Dedifferentiated amniotic fluid mesenchymal stem cell (primary cell): ENCODE measurements at regions not wholly inside any gene's neighbourhood (a gene's known extent, or its start where the extent isn't known, plus 50 kb on each side); places are given as distances from the start of the nearest gene placed in this dataset.

ENCODE experiments used
- DNase-seq: peaks from one replicate; pipeline ENCODE4 v3.0.0-alpha.2; 2016; ENCODE audit errors: extremely low spot score

GRCh38 chr1:209012443-209013196, 570.9 kb upstream of the CAMK1G start:
- no peak for DNase-seq

DNA sequence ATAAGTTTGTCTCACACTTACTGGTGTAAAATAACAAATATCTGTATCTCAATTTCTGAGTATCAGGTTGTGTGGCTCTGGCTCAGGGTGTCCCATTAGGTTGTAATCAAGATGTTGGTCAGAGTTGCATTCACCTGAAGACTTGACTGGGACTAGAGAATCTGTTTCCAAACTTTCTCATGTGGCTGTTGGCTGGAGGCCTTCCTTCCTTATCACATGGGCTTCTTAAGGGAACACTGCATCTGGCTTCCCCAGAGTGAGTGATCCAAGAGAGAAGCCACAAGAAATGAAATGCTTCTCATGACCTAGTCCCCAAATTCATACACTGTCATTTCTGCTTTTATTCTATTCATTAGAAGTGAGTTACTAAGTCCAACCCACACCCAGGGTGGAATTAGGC, 568.4 kb upstream of the CAMK1G start:
- no peak for DNase-seq

DNA sequence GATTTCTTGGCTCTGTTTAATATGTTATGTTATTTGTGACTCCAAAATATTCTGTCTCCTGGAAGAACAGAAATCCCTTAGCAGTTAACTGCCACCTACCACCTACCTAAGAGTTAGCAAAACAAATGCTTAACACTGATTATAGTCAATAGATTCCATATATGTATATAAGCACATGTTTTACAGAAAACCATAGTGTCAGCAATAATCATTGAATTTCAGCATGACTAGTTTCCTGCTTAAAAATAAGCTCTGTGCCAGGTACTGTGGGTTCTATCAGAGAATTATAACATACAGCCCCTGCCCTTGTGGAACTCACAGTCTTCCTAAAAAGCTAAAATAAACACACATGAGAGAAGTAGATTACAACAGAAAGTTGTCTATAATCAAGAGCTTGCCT, 561.9 kb upstream of the CAMK1G start:
- no peak for DNase-seq

GRCh38 chr1:209023790-209024189, 559.7 kb upstream of the CAMK1G start:
- no peak for DNase-seq

DNA sequence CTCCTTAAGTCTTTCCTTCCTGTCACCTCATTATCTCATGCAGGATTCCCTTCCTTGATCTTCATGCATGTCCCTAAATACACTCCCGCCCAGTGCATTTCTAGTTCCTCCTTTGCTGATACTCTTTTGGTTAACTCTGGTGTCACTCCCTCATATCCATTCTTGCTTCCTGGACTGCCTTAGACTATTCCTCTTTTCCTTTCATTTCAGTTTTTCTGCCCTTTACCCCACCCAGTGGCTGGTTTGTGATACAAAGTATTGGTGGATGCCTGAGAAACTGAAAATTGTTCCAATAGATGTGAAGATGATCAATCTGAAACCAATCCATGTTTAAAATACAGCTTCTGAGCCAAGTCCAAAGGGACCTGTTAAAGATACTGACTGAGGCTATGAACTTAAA, 553.8 kb upstream of the CAMK1G start:
- no peak for DNase-seq

- DNase-seq = no peak
Measured at GRCh38 chr1:209030454-209031167, 552.9 kb upstream of the CAMK1G start.

DNA sequence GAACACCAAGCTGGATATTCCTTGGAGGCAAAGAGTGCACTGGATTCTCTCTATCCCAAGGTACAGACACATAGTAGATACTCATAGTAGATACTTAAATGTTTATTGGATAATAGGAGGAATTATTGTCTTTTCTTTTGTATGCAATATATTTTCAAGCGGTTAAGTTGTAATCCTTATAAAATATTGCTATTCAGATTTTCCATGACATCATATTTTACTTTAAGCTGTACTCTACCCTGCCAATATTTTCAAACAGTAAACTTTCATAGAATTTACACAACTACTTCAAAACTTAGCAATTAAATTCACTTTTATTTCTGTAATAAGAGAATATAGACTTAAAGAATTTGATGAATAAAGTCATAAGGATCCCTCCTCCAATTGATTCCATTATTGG, 546.5 kb upstream of the CAMK1G start:
- DNase-seq = no peak

GRCh38 chr1:209038316-209038715, 545.2 kb upstream of the CAMK1G start:
- no peak for DNase-seq

- no peak for DNase-seq
Measured at GRCh38 chr1:209038735-209039134, 544.8 kb upstream of the CAMK1G start.

- no peak for DNase-seq
Measured at GRCh38 chr1:209040351-209040750, 543.2 kb upstream of the CAMK1G start.

DNA sequence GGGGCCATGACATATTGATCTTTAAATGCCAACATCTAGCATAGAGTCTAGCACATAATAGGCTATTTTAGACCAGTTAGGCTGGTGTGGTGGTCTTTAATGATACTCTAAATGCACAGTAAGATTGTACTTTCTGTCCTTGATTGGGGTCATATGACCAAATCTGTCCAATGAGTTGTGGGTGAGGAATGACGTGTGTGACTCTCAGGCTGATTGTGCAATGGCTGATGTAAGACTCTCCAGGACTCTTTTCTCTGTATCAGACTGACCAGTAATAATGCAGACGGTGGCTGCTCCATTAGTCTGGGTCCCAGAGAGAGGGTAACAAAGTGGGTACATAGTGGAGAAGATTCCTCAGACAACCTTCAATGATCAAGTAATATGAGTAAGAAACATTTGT, 541.6 kb upstream of the CAMK1G start:
- no peak for DNase-seq

DNA sequence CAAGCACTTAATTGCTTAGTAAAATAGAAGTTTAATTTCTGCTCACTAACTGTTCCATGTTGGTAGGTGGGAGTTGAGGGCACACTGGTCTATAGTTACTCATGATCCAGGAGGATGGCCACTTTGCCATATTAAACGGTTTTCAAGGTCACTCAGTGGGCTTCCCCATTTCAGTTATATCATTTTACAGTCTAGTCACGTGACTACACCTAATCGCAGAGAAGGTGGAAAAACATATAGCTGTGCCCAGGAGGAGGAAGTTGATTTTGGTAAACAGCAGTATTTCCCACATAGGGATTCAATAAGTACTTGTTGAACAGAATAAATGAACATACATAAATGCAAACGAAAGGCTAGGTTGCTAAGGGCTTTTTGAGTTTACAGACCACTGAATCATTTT, 541.1 kb upstream of the CAMK1G start:
- DNase-seq = no peak

DNA sequence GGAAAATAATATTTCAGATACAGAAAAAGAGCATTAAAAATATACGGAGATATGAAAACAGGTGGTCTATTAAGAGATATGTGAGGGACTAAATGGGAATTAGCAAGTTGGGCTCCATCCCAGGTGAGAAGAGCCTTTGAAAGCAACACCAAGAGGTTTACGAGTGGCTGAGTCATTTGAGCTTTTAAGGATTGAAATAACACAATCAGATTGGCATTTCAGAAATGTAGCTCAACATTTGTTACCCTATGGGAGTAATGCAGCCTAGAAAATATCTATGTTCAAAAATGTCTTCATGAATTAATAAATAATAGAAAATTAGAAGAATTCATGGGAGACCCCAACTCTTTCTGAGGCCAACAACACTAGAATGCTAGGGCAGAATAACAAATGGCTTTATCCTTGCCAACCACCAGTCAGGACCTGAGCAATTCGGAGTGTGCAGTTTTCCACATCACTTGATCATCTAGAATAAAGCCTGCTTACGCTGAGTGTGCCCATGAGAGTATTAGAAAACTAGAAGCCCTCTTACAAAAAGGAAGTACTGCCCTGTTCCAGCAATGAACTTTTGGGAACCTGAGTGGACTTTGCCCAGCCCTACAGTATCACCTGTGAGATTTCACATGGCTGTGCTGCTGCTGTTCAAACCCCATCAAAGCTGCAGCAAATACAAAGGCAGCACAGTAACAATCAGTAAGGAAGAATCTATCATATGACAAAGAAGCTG, 538.0 kb upstream of the CAMK1G start:
- peak; percentile 29 for DNase-seq

- no peak for DNase-seq
Measured at GRCh38 chr1:209046058-209046417, 537.5 kb upstream of the CAMK1G start.

DNA sequence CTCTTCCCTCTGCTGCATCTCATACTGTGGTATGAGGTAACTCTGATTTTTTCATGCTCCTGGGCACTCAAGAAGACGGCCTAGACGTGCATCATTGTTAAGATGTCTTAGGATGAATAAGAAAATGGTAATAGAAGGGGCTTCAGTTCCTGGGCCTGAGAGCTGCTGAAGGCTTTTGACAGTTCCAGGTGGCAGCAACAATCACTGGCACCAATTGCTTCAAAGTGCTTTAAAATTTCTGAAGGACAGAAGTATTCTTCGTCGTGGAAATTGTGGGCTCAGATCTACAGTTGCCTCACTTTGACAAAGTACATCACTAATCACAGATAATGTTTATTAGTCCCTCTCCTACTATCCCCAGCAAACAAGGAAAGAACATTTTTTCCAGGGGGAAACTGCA, 536.6 kb upstream of the CAMK1G start:
- DNase-seq = no peak

DNA sequence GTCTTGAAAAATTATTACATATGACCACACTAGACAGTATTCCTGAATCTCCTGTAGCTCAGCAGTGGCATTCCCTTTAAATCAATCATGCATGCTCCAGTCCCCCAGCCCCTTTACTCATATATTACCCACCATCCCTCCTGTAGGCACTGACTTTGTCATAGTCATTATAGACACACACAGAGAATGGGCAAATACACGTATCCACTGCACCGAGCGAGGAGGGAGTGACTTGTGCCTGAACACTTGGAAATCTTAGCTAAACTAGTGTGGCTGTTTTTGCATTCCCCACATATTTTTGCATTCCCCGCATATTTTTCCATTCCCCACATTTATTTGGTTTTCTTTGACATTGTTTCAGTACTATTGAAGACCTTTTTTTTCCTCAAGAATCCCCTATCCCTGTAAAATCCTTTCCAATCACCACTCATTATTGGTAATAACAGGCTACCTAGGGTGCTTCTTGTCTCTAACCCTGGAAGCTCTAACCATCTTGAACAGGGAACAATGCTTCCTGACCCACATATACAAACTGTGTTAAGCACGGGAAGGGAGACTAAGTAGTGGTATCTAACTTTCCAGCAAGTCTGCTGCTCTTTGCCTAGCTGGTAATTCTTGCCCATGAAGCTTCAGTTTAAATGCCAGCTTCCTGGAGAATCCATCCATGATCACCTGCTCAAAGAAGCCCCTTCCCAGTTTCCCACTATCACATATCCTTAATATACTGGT, 534.4 kb upstream of the CAMK1G start:
- DNase-seq = peak; percentile 43

DNA sequence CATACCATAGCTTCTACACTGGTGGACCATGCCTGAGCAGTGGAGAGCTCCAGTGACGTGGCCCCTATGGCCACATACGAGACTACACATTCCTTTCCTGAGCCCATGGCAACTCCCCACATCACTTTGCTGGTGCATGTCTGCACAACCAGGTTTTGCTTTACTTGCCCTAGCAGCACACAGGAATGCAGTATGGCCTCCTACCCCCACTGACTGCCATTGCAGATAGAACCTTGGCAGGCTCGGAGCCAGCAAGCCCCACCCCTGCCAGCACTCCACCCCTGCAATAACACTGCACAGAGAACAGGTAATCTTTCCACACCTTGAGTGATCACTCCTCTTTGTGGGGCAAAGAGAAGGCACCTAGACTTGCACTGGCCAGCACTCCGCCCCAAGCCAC, 531.9 kb upstream of the CAMK1G start:
- no peak for DNase-seq

- DNase-seq = no peak
Measured at GRCh38 chr1:209053587-209053986, 529.9 kb upstream of the CAMK1G start.

GRCh38 chr1:209057083-209057482, 526.4 kb upstream of the CAMK1G start:
- DNase-seq = no peak

GRCh38 chr1:209057901-209058300, 525.6 kb upstream of the CAMK1G start:
- DNase-seq = no peak

DNA sequence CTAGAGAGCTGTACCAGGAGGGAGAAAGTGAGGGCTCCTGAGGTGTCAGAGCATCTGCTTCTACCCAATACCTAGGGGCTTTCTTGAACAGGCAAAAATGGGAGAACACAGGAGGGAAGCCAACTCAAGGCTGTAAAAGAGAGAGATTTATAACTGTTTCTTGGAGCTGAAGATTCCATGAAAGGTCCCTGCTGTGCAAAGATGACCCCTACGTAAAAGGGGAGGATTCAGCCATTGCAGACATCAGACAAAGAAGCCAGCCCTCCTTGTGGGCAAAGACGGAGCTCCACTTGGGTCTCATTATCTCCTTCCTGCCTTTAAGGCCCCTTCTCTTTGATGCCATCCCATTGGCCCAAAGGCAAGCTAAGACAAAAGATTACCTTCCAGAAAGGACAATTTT, 524.1 kb upstream of the CAMK1G start:
- DNase-seq = no peak

DNA sequence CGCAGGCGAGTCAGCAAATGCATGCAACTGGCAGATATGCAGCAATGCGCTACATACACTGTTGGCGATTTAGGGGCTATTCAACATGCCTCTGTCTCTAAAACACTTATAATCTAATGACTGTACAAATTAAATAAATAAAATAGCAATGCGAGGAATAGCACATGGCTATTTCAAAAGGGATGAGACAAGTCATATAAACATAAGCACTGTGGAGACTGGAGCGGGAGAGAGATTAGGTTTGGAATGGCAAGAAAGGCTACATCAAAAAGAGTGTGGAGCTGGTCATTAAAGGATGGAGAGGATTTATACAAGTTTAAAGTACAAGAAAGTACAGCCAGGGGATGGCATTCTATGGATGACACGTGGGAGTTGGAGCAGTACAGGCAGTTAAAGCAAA, 523.5 kb upstream of the CAMK1G start:
- DNase-seq = no peak
